ENCODE measurements at regions not wholly inside any gene's neighbourhood (a gene's known extent, or its start where the extent isn't known, plus 50 kb on each side); places are given as distances from the start of the nearest gene placed in this dataset.

- Histone ChIP-seq H3K9me2 (replicated peaks; ENCODE audit: low read depth, low read length) (no peaks in the 10 kb centered on the region), H3K4me3 (ENCODE audit: low read length, poor library complexity, severe bottlenecking) (no peak overlapping the region), H3K4me2 (ENCODE audit: low read depth, low read length, poor library complexity, severe bottlenecking) (no peak overlapping the region), H2AFZ (ENCODE audit: low read length) (no peak overlapping the region), H3K4me1 (ENCODE audit: insufficient read depth, low read length, poor library complexity, severe bottlenecking) (no peaks in the 10 kb centered on the region), H3K36me3 (ENCODE audit: insufficient read depth, low read length) (no peaks in the 10 kb centered on the region), H4K20me1 (ENCODE audit: insufficient read depth, low read length, poor library complexity, severe bottlenecking) (no peaks in the 10 kb centered on the region), H3F3A (ENCODE audit: low read depth) (no peaks in the 10 kb centered on the region), H3K9ac (ENCODE audit: low read depth, low read length, poor library complexity, severe bottlenecking) (no peak overlapping the region), H3K27me3 (ENCODE audit: insufficient read depth, low read length, poor library complexity, severe bottlenecking) (no peaks in the 10 kb centered on the region), H3K79me2 (ENCODE audit: insufficient read depth, low read length) (no peaks in the 10 kb centered on the region), H3K9me3 (ENCODE audit: insufficient read depth, low read depth, low read length) (no peaks in the 10 kb centered on the region)
- TF ChIP-seq EZH2phosphoT487 (IDR thresholded peaks at IDR 0.05; ENCODE audit: borderline replicate concordance) (no peak), CTCF (conservative IDR thresholded peaks at IDR 0.05; ENCODE audit: low read length) (no peak)
These were observed 351.6 kb downstream of the PIK3C3 start for GRCh38 chr18:42306594-42306980.

DNA sequence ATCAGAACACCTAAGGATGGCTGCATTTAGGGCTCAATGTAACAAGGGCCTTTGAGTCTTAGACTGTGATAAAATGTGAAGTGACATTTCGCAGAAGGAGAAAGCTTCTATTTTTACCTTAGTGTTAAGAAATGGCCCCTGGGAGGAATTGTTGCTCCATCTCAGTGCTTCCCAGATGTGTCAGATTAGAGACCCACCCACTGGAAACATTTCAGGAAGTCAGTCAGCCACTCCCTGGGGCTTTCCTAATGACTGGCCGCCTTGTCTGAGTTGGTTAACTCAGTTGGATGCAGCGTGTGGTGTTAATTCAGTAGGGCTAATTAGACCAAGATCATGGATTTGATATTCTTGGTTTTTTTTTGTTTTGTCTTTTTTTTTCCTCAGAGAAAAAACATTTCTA lies 355.9 kb downstream of the PIK3C3 start:
- no peak overlapping the region for H3K4me2 ChIP-seq (ENCODE audit: low read depth, low read length, poor library complexity, severe bottlenecking)
- TF ChIP-seq CTCF (conservative IDR thresholded peaks at IDR 0.05; ENCODE audit: low read length) (no peak), EZH2phosphoT487 (IDR thresholded peaks at IDR 0.05; ENCODE audit: borderline replicate concordance) (no peak)

DNA sequence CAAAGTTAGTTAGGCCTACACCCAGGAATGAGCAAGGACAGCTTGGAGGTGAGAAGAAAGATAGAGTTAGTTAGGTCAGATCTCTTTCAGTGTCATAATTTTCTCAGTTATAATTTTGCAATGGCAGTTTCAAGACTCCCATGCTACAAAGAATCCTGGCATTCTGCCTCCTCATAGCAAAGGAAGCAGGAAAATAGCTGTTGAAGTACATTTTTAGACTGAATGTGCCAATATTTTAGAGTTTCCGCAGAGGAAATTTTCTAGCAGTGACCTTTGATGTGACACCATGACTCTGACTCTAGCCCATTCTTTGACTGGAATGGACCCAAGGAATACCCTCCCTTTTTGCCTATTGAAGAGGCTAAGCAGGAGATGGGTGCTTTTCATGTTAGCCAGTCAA lies 371.7 kb downstream of the PIK3C3 start:
- H4K20me1 ChIP-seq (ENCODE audit: insufficient read depth, low read length, poor library complexity, severe bottlenecking): no peaks in the 10 kb centered on the region
- H3K9me2 ChIP-seq (replicated peaks; ENCODE audit: low read depth, low read length): no peaks in the 10 kb centered on the region
- no peaks in the 10 kb centered on the region for H3F3A ChIP-seq (ENCODE audit: low read depth)
- no peaks in the 10 kb centered on the region for H3K4me1 ChIP-seq (ENCODE audit: insufficient read depth, low read length, poor library complexity, severe bottlenecking)
- H3K79me2 ChIP-seq (ENCODE audit: insufficient read depth, low read length): no peaks in the 10 kb centered on the region
- no peak overlapping the region for H3K9ac ChIP-seq (ENCODE audit: low read depth, low read length, poor library complexity, severe bottlenecking)
- no peaks in the 10 kb centered on the region for H3K9me3 ChIP-seq (ENCODE audit: insufficient read depth, low read depth, low read length)
- no peaks in the 10 kb centered on the region for H3K27me3 ChIP-seq (ENCODE audit: insufficient read depth, low read length, poor library complexity, severe bottlenecking)
- H3K36me3 ChIP-seq (ENCODE audit: insufficient read depth, low read length): no peaks in the 10 kb centered on the region
- H3K4me3 ChIP-seq (ENCODE audit: low read length, poor library complexity, severe bottlenecking): no peak overlapping the region
- no peak overlapping the region for H2AFZ ChIP-seq (ENCODE audit: low read length)
- H3K4me2 ChIP-seq (ENCODE audit: low read depth, low read length, poor library complexity, severe bottlenecking): no peak overlapping the region
- TF ChIP-seq EZH2phosphoT487 (IDR thresholded peaks at IDR 0.05; ENCODE audit: borderline replicate concordance) (no peak), CTCF (conservative IDR thresholded peaks at IDR 0.05; ENCODE audit: low read length) (no peak)

More for the DNA sequence above, 355.9 kb downstream of the PIK3C3 start:
- no peaks in the 10 kb centered on the region for H3K9me3 ChIP-seq (ENCODE audit: insufficient read depth, low read depth, low read length)
- no peak overlapping the region for H3K9ac ChIP-seq (ENCODE audit: low read depth, low read length, poor library complexity, severe bottlenecking)
- H2AFZ ChIP-seq (ENCODE audit: low read length): no peak overlapping the region
- no peaks in the 10 kb centered on the region for H4K20me1 ChIP-seq (ENCODE audit: insufficient read depth, low read length, poor library complexity, severe bottlenecking)
- no peaks in the 10 kb centered on the region for H3F3A ChIP-seq (ENCODE audit: low read depth)
- H3K4me1 ChIP-seq (ENCODE audit: insufficient read depth, low read length, poor library complexity, severe bottlenecking): no peaks in the 10 kb centered on the region
- no peaks in the 10 kb centered on the region for H3K9me2 ChIP-seq (replicated peaks; ENCODE audit: low read depth, low read length)
- no peaks in the 10 kb centered on the region for H3K36me3 ChIP-seq (ENCODE audit: insufficient read depth, low read length)
- H3K4me3 ChIP-seq (ENCODE audit: low read length, poor library complexity, severe bottlenecking): no peak overlapping the region
- H3K79me2 ChIP-seq (ENCODE audit: insufficient read depth, low read length): no peaks in the 10 kb centered on the region
- no peaks in the 10 kb centered on the region for H3K27me3 ChIP-seq (ENCODE audit: insufficient read depth, low read length, poor library complexity, severe bottlenecking)
